NCI-H1417 treated with DMSO at 0.1 percent for 48 hours (cell line): ENCODE measurements at regions not wholly inside any gene's neighbourhood (a gene's known extent, or its start where the extent isn't known, plus 50 kb on each side); places are given as distances from the start of the nearest gene placed in this dataset.

Experiments used
- DNase-seq: peaks from one replicate; lab custom pipeline; 2025; lab: John Stamatoyannopoulos, UW

DNA sequence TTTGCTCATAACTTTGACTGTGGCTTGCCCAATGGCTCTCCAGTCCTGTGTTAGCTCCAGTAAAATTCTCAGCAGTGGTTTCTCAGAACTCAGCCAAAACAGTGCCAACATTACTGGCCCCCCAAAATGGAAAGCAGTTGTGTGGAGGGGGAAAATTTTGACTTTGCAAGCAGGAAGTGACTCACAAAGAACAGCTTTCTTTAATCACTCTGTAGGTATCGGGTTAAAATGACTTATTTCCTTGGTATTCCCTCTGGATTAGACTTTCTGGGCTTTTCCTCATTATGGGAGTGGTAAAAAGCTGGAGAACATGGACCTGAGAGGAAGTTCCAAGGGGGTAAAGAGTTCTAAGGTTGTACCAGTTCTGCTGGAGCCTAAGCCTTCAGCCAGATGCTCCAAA is 175.7 kb upstream of the RND3 start:
- no peak for DNase-seq

DNA sequence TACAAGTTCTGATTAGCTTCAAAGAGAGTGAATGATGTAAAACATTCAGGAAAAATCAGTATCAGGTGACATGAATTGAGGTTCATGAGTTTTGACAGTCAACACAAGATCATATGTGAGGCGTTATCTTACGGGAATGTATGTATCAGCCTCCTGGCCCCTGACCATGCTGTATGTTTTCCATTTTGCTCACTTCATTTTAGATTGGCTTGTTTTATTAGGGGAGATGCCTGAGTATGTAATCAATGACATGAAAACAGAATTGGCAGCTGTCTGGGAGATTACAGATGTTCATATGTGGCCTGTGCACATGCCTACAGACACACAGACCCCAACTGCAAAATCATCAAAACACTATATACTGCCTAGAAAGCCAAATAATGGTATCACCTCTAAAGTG is 168.5 kb upstream of the RND3 start:
- DNase-seq, result no peak

DNA sequence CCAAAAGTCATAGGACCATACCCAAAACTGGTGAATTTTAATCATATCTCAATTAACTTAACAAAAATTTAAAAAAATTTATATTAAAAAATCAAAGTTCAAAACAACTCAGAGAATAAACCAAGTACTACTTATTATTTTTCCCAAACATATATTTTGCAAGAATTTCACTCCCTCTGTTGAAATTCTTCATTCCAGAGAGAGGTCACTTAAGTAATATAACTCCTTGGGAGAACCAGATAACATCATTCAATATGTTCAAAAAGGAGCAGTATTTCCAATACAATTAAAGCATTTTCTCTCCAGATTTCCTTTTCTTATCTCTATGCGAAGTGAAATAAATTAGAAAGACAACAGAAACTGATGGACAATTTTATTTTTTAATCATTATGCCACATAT is 165.9 kb upstream of the RND3 start:
- DNase-seq, result no peak

DNA sequence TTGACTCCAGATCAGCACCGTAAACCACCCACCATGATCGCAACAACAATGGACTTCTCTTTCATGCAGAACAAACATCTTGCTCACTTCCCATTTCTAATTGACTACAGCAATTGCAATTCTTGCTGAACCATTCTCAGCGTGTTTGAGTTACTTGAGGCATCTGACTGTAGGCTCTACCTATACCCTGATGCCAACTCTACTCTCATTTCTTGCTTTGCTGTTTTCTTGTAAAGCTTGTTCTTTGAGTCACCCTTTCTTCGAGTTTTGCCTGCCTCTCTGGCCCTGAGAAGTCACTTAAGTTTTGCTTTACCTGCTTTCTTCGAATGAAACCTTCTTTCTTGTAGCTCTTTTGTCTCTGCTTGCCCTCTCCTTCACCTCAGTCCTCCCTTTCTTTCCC is 160.5 kb upstream of the RND3 start:
- no peak for DNase-seq

DNA sequence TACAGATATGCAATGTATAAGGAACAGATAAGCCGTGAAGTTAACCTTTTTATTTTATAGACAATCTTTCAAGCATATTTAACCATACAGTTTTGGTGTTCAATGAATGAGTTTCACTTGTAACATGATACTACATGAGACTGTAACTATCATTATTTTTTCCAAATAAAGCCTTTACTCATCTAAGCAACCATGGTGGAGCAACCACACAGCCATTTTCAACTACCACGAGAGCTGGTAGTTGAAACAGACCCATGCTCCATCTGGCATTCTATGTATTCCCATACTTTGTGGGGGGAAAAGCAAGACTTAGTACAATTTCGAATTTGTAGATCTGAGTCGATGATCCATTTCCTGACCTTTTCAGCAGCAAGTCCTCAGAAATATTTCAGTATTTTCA is 159.3 kb upstream of the RND3 start:
- no peak for DNase-seq

DNA sequence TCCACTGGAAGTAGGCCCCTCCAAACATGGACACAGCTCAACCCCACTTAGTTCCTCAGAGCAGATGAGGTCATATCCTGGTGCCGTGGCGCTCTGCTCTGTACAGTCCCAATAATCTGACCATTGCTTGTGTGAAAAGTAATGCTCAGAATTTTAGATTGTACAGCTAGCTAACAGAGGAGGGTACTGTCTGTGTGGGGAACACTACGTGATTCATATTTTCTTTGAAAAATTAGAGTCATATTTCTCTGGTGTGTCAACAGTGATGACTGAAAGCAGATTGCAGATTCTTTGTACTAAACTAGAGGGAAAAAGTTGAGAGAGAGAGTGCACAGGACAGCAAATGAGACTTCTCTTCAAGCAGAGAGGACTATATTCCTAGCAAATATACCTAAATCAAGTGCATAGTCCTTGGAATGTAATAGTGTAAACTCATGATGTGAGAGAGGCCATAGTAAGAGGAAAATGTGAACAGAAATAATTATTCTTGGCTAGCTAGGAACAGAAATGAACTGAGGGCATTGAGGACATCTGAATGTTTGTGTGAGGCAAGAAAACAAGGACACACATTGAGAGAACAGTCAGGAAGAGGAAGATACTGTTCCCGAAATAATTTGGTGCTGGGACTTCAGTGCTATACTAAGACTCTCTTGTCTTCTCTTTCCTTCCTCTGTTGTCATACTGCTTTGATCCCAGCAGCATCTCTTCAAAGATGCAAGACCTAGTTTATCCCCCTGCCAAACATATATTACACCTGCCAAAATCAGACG is 157.0 kb upstream of the RND3 start:
- DNase-seq, result no peak

DNA sequence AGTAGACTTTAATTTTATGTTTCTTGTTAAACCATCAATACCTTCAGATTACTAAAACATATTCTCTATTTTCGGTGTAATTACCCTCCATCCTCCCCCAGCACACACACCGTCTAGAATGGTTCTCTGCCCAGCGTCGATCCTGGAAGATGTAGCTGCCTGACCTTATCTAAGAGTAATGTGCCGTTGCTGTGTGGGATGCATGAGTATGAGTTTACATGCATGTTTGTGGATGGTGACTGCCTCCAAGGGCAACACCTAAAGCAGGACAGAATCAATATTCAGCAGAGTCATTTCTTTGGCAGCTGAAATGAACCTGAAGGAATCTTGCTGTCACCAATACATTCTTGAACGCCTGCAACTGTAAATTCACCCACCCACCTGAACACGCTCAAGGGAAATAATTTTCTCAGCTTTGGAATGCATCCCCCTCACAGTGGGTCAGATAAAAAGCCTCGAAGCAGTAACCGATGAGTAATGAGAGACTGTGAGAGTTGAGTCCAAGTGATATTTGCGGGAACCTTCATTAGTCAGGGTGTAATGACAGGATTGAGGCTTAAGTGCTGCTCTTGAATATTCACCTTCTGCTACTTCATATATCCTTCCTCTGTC is 155.8 kb upstream of the RND3 start:
- no peak for DNase-seq

DNA sequence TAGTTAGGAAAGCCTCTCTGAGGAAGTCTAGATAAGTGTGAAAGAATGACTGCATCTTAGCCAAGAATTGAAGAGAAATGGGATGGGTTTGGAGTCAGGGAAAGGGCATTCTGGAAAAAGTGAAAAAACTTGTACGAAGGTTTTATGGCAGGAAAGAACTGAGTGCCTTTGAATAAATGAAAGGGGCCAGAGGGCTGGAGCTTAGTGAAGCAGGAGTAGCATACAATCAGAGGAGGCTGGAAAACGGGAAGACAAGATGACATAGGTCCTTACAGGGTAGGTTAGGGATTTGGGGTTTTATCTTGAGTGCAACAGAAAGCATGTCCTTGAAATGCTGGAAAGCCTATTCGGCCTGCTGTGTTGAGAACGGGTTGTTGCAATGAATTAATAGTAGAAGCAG is 152.6 kb upstream of the RND3 start:
- no peak for DNase-seq

DNA sequence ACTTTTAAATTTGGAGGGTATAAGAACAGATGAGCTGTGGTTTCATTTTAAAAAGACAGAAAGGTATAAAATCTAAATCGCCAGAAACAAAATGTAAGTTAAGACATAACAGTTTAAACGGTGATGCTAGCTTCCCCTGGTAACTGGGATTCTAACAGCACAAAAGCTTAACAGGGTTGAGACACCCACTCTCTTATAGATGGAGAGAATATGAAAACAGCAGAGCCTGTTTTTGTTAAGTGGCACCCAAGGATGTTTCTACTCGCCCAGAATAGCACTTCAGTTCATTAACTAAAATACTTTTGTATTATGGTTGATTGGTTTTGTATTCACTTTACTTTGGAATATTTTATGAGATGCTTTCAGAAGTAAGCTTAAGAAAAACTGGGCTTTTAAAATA is 151.9 kb upstream of the RND3 start:
- DNase-seq, result no peak

DNA sequence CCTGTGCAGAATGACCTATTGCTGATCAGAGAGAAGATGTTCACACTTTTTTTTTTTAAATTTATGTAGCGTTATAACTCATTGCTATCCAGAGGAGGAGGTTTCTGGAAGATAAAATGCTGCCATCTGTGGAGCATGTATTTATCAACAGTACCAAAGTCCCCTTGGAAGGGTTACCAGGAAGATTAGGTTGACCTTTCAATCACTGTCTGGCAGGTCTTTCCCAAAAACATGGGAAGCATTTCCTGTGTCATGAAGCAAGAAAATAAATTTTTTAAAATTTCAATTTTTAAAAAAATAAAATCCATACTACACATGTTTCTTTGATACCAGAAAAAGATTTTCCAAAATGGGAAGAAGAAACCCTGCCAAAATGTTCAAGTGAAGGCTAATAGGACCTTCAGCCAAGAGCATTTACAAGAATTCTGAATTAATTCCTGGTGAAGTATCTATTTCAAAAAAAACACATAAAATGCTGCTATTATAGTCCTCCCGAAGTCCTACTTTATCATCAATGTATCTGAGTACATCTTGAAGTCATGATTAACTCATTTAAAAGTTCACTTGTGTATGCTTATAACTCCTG is 143.9 kb upstream of the RND3 start:
- no peak for DNase-seq

DNA sequence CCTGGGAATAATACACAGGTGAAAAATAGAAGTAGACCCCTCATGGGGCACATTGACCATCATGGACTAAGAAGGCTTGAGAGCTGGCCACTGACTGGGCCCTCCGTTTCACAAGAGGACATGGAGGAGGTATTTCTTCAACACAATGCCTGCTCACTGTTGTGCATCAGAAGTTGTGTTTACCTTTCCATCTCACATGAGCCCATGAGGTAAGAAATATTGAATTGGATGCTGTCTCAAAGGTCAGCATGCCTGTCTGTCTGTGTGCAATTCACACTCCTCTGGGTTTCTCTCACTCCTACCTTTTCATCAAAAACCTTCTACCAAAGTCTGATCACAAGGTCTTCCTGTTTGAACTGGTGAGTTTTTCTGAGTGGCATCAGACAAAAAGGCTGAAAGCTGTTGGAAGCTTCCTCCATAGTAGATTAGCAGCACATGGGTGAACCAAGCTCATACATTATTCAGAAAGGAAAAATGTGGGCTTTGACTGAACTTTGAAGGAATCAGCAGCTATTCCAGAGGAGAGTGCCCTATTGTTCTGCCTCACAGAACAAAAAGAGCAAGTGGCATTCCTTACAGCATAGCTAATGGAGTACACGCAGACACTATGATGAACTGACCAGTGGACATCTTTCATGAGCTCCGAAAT is 143.2 kb upstream of the RND3 start:
- DNase-seq, result no peak

DNA sequence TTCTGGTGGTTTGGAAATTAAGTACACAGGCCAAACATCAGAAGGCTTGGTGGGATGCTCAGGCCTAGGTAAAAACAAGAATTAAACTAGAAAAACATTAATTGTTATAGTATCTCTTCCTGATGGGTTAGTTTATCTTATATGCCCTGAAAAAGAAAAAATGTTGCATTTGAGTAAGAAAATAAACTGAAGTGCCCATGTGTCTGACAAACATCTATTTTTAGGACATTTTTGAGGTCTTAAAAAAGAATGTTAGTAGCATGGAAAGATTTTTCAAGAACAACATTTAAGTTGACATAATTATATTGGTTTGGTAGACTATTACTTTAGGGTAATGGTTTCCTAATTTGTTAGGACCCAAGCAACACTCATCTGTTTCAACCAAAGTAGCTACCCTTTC is 140.1 kb upstream of the RND3 start:
- no peak for DNase-seq

DNA sequence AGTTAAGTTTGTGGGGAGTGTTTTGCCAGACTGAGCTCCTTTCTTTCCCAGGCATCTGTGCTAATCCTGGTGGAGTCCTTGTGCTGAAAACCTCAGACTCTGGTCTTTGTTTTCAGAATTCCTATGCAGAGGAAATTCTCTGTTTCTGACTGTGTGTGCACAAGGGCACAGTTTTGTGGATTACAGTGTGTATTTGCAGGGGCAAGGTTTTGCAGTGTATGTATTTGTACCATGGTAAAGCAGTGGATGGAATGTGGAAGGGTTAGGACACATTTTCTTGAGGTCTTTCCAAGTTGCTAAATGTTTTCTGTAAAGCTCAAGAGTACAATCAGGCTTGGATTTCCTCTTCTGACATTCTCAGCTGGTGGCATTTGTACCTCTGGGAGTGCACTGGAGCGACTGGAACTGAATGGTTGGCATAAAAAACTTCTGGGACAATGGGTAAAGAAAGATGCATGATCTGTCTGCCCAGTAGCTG is 139.5 kb upstream of the RND3 start:
- no peak for DNase-seq

DNA sequence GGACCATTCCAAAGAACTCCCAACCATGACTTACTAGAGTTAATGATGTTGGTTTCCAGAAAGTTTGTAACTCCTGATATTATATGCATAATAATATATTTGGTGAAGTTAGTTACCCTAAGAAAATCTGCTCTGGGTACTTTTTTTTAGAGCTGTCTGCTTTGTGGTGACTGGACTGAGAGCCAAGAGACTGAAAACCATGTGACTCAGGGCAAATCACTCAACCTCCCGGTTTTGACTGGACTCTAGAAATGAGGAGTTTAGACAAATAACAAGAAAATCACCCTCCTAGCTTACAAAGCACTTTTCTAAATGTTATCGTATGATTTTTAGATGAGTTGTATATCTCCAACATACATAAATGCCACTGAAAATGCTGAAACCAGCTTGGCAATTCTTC is 138.3 kb upstream of the RND3 start:
- no peak for DNase-seq

DNA sequence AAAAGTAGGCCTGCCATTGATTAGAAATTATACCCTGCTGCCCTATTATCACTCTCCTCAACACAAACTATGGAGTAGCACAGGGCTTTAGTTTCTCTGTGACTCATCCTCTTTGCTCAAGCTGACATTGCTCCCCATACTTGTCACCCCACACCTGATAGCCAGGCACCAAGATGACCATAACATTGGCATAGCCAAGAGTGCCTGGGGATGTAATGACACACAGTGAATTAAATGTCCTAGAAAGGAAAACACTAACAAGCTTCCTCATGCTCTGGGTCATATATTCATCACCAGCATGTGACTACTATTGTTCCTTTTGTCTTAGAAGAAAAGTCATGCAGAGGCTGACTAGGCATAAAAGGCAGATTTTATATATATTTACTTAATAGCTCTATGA is 137.8 kb upstream of the RND3 start:
- DNase-seq, result no peak

DNA sequence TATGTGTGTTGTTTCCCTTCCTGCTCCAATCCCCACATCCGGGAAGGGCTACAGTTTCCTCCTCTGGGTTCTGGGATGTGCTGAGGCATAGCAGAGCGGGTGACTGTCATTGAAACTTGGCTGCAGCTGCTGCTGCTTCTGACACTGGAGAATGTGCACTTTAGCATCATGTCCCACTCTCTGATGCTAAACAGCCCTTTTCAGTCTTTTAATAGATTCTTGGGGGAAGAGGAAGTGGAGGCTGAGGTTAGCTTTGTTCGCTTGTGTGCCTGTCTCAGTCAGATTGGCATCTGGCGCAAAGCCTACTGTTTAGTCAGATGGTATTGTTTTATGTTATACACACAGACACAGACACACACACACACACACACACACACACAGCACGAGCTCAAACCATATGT is 136.5 kb upstream of the RND3 start:
- no peak for DNase-seq

DNA sequence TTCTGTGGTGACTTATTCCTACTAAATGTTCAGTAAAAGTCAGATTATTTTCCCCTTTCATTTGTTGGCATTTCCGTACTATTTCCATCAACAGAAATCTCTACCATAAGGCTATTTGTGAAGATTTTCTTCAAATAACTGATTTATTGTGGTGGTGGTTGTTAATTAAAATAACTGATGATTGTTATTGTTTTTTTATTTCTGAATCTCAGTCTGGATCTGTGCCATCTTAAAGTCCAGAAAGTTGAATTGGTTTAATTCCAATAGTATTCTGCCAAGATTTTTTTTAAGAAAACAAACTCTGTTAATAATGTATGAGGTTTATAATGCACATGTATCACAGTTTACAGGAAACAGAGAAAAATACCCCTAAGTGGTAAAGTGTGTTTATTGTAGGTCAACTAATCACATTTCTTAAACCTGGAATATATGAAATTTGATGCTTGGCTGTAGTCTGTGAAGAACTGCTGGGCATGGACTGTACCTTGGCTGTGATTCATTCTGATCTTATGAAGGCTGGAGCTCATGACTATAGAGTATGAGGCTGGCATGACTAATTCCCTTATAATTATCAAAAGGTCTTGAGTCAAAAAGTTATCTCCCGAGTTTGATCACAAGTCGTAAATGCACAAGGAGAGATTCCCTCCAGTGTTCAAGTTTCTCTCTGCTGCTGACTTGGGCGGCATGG is 134.2 kb upstream of the RND3 start:
- DNase-seq, result no peak

DNA sequence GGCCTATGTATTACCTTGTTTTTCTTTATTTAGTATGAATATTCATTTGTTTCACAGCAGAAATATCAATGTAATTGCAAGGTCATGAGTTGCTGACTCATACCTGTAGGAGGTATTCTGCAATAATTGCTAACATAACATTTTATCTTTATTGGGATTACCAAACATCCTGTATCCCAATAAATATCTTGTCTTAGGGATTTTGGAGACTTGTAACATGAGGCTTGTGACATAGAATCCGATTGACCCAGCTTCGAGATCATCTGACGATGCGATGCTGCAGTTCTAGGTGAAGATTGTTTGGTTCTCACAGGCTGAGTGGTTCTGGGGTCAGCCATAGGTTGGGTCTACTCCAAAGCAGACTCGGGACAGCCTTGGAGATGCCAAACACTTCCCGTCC is 133.4 kb upstream of the RND3 start:
- no peak for DNase-seq

DNA sequence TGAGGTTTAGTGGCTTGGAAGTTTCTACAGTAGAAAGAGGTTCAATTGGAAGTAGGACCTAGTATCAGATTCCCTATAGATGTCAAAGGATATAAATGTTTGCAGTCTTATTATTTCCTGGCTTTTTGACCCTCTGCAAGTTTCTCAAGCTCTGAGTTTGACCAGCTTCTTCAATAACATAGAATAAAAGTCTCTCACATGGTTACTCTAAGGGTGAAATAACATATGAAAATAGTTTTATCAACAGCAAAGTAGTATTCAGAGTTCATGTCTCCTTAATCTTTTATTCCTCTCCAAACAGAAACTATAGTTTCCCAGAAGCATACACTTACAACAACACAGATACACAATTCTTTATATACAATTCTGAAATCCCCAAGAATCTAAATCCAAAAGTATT is 132.9 kb upstream of the RND3 start:
- no peak for DNase-seq

DNA sequence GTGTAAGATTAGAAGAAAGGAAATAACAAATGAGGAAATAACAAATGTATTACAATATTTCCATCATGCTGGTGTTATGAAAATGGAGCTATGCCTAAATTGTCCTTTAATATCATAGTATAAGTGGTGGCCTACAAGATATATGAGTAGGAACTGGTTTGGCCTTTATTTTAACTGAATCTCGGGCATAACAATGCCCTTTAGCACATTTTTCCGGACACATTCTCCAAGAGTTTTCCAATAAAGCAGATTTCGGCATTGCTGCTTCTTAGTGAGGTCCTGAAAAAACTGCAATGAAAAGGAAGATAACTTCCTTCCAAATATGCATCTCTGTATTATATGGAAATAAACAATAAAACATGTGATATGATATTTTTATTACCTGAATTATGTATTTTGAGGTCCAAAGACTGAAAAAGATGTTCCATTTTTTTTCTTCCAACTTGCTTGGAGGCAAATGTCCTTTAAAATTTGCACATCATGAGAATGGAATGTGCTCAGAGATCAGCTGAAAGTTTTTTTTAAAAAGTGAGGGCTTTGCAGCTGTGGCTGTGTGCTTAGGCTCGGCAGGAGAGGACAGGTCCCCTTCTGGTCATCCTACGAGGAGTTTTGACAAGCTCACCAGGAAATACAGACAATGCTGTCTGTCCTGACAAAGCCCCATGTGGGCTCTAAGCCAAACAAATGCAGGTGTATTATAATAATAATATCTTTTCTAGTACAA is 132.3 kb upstream of the RND3 start:
- no peak for DNase-seq

DNA sequence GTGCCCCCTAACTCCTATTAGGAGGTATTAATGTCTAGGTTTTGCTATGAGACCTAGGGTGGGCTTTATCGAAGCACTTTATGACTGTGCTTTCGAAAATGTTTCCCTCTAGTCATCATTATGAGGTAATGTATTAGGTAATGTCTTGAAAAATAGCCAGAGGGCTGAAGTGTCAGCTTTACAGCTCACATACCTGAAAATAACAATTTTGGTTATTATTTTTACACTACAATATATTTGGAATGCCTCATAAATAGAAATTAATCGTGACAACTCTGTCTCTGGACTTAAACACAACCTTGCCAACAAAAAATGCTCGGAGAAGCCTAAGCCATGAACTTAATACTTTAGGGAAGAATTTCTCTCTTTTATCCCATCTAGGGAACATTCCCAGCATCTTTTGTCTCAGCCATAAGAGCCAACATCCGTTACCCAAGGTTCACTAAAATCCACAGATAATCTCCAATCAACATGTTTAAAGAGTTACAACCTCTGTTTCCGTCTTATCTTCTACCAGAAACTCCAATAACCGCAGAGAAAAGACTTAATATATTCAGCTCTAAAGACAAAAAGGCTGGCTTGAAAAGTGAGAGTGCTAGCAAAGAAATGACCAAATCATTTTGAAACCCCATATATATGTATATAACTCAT is 130.9 kb upstream of the RND3 start:
- DNase-seq, result no peak
